ELR (cell line): ENCODE measurements at regions not wholly inside any gene's neighbourhood (a gene's known extent, or its start where the extent isn't known, plus 50 kb on each side); places are given as distances from the start of the nearest gene placed in this dataset.

Experiments
- DNase-seq: peaks from one replicate; pipeline ENCODE4 v3.0.0-alpha.2; 2015; ENCODE audit warnings: low read depth

- DNase-seq: no peak
These were observed 483.8 kb upstream of the GRIA1 start for GRCh38 chr5:153006681-153007080.

GRCh38 chr5:153014194-153014593 lies 476.3 kb upstream of the GRIA1 start:
- no peak for DNase-seq

- no peak for DNase-seq
These were observed 472.3 kb upstream of the GRIA1 start for GRCh38 chr5:153018121-153018520.

GRCh38 chr5:153030755-153031725 lies 459.4 kb upstream of the GRIA1 start:
- DNase-seq: no peak

- no peak for DNase-seq
These were observed 451.0 kb upstream of the GRIA1 start for GRCh38 chr5:153039501-153039900.

- no peak for DNase-seq
These were observed 446.6 kb upstream of the GRIA1 start for GRCh38 chr5:153043886-153044285.

- DNase-seq: no peak
These were observed 439.8 kb upstream of the GRIA1 start for GRCh38 chr5:153050496-153051179.

- no peak for DNase-seq
These were observed 424.2 kb upstream of the GRIA1 start for GRCh38 chr5:153066281-153066680.

- DNase-seq: no peak
These were observed 422.6 kb upstream of the GRIA1 start for GRCh38 chr5:153067869-153068268.

- no peak for DNase-seq
These were observed 411.1 kb upstream of the GRIA1 start for GRCh38 chr5:153079396-153079795.

GRCh38 chr5:153080940-153081339 lies 409.5 kb upstream of the GRIA1 start:
- DNase-seq: no peak

GRCh38 chr5:153081385-153081784 lies 409.1 kb upstream of the GRIA1 start:
- DNase-seq: peak; percentile 3

GRCh38 chr5:153084511-153084910 lies 406.0 kb upstream of the GRIA1 start:
- peak; percentile 4 for DNase-seq

GRCh38 chr5:153086486-153086885 lies 404.0 kb upstream of the GRIA1 start:
- DNase-seq: no peak

- no peak for DNase-seq
These were observed 401.9 kb upstream of the GRIA1 start for GRCh38 chr5:153088538-153088937.

- no peak for DNase-seq
These were observed 396.1 kb upstream of the GRIA1 start for GRCh38 chr5:153094333-153094732.

GRCh38 chr5:153096381-153096780 lies 394.1 kb upstream of the GRIA1 start:
- no peak for DNase-seq

GRCh38 chr5:153099328-153099727 lies 391.1 kb upstream of the GRIA1 start:
- no peak for DNase-seq

- DNase-seq: no peak
These were observed 389.0 kb upstream of the GRIA1 start for GRCh38 chr5:153101235-153102180.

- DNase-seq: no peak
These were observed 373.6 kb upstream of the GRIA1 start for GRCh38 chr5:153116916-153117315.

- no peak for DNase-seq
These were observed 372.5 kb upstream of the GRIA1 start for GRCh38 chr5:153118018-153118417.

- no peak for DNase-seq
These were observed 368.1 kb upstream of the GRIA1 start for GRCh38 chr5:153122403-153122802.
